ENCODE measurements at regions not wholly inside any gene's neighbourhood (a gene's known extent, or its start where the extent isn't known, plus 50 kb on each side); places are given as distances from the start of the nearest gene placed in this dataset.
A peak's percentile ranks its signal among the peaks of the same experiment; 100 is the strongest.
"Not testable (repeated sequence)": the region's sequence is repeated elsewhere in the genome, so short reads cannot be mapped to it uniquely, and the experiment has no call there.

- in situ Hi-C loops (cut with MboI; ENCODE audit: low pct_unique_long_range_greater_than_20kb, low sequenced_read_pairs), result no loop called here
- DNase-seq, result no peak
These were observed 105.0 kb downstream of the LEPR start for GRCh38 chr1:65525266-65526048.

DNA sequence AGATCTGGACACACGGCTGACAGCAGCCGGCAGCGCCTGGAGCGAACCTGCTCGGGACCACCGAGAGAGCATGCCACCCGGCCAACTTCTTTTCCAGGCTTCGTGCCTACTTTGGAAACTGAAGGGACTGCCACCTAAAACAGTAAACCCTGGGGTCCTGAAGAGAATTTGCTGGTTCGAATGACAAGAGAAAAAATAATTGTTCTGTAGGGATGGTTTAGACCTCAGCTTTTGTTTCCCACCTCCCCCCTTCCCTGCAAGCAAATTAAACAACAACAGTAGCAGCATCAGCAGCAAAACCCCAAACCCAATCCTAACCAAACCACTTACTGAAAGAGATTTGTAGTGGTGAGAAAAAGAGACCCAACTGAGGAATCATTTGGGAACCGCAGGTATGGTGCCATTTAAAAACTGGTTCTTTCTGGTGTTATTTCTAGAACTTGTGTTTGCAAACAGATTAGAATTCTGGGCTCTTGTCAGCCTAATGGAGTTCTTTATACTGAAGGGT, 105.6 kb downstream of the LEPR start:
- no peak for DNase-seq

GRCh38 chr1:65527190-65527589, 106.7 kb downstream of the LEPR start:
- no peak for DNase-seq
- in situ Hi-C loops (cut with MboI; ENCODE audit: low pct_unique_long_range_greater_than_20kb, low sequenced_read_pairs), result no loop called here

More for the DNA sequence above, 105.6 kb downstream of the LEPR start:
- in situ Hi-C loops (cut with MboI; ENCODE audit: low pct_unique_long_range_greater_than_20kb, low sequenced_read_pairs), result no loop called here

DNA sequence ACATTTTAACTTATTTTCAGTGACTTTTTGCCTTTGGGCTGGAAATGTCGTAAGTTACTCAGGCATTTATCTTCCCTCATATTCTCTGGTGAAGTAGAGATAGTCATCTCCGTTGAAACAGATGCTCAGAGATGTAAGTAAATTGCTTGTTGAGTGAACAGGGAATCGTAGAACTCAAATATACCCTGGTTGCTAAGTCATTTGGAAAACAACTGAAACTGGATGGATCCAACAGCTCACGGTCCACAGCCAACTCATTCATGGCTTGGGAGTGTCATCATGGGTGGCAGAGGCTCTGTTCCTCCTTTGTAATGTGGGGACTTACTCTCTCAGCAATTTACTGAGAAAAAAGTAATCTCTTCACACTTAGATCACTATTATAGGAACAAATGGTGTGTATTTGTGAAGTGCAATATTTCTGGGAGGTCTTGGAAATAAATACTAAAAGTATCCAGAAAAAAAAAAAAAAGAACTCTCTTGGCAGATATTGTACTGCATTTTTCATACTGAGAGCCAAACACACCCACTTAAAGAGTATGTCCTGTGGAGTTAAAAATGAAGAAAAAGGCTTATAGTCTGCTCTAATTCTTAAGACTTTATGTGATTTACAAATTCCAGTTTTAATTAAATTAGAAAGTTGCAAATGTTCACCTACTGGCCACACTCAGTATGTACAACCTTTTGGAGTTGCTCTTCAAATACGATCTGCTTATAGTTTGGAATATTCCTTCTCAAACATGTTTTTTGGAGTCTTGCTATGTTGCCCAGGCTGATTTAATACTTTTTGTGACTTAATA, 107.4 kb downstream of the LEPR start:
- no peak for DNase-seq

DNA sequence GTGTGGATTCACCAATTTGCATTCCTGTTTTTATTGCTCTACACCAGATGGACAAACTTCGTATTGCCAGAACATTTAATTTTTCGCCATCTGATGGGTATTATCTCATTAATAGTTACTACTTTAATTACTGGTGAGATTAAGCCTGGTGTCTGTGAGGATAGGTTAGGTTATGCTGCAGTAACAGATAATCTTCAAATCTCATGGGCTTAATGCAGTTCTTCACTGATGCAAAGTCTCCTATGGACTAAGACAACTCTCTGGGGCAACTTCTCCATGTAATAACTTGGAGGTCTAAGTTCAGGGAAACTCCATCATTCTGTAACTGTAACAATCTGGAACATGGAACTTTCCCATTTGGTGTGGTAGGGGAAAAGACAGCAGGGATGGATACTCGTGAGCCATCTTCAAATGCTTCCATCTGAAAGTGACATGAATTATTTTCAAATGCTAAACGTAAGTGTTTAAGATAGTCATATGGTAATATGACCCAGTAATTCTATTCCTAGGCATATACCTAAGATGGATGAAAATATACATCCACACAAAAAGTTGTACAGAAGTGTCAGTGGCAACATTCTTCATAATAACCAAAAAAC, 111.6 kb downstream of the LEPR start:
- in situ Hi-C loops (cut with MboI; ENCODE audit: low pct_unique_long_range_greater_than_20kb, low sequenced_read_pairs), result no loop called here
- DNase-seq, result no peak

More for the DNA sequence above, 107.4 kb downstream of the LEPR start:
- in situ Hi-C loops (cut with MboI; ENCODE audit: low pct_unique_long_range_greater_than_20kb, low sequenced_read_pairs), result no loop called here

DNA sequence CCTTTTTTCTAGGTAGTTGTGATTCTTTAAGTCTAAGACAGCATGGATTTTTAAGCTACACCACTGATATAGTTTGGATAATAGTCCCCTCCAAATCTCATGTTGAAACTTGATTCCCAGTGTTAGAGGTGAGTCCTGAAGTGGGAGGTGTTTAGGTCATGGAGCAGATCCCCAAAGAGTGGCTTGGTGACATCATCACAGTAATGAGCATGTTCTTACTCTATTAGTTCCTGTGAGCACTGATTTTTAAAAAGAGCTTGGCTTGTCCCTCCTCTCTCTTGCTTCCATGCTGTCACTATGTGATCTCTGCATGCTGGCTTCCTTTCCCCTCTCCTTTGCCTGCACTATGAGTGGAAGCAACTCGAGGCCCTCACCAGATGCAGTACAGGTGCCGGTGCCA, 115.5 kb downstream of the LEPR start:
- in situ Hi-C loops (cut with MboI; ENCODE audit: low pct_unique_long_range_greater_than_20kb, low sequenced_read_pairs), result no loop called here
- no peak for DNase-seq

- in situ Hi-C loops (cut with MboI; ENCODE audit: low pct_unique_long_range_greater_than_20kb, low sequenced_read_pairs), result no loop called here
These were observed 117.6 kb downstream of the LEPR start for GRCh38 chr1:65538086-65538485.

DNA sequence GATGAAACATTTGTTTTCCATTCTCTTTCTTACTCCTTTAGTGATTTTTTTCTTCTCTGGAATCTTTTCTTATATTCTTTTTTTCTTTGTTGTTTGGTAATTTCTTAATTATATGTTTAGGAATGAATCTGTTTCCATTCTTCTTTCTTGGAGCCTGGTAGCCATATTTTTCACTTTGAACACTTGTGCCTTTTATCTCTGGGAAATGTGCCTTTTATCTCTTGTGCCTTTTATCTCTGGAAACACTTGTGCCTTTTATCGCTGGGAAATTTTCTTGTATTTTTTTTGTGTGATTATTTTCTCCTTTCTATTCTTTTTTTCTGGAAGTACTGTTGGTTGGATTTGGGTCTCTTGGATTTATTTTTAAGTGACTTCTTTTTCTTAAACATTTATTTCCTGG, 118.2 kb downstream of the LEPR start:
- DNase-seq, result no peak
- in situ Hi-C loops (cut with MboI; ENCODE audit: low pct_unique_long_range_greater_than_20kb, low sequenced_read_pairs), result no loop called here

More at GRCh38 chr1:65538086-65538485, 117.6 kb downstream of the LEPR start:
- peak; percentile 53 for DNase-seq

GRCh38 chr1:65539266-65540131, 119.0 kb downstream of the LEPR start:
- in situ Hi-C loops (cut with MboI; ENCODE audit: low pct_unique_long_range_greater_than_20kb, low sequenced_read_pairs), result no loop called here
- DNase-seq, result no peak

DNA sequence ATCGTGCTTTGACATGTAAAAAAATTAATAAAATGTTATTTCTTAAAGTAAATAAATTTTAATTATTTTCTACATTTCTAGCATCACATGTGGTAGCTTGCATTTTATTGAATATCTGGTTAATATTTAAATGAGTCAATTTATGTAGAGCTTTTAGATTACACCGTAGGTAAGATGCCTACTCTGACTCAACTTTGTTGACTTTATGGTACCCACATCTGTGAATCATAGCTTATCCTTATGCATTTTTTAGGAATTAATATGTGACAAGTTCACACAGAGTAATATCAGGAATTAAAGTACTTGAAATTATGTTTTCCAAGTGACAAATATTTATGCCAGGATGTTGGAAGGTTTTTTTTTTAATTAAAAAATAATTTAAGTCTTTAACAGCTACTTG, 120.7 kb downstream of the LEPR start:
- in situ Hi-C loops (cut with MboI; ENCODE audit: low pct_unique_long_range_greater_than_20kb, low sequenced_read_pairs), result no loop called here
- DNase-seq, result no peak

DNA sequence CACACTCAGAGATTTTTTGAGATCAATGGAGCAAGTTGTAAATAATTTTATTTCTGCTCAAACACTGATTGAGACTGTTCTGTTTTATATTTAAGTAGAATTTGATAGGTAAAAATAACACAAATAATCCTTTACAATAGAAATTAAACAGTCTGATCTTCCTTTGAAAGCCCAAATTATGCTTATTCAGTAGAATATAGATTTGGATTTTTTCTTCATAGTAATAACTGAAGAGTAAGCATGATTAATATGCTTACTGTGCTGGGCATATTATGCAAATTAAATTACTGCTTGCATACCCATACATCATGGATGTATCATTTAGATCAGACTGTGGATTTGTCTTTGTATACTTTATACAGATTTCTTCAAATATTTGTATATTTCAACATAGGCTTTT, 121.4 kb downstream of the LEPR start:
- DNase-seq, result no peak
- in situ Hi-C loops (cut with MboI; ENCODE audit: low pct_unique_long_range_greater_than_20kb, low sequenced_read_pairs), result no loop called here

DNA sequence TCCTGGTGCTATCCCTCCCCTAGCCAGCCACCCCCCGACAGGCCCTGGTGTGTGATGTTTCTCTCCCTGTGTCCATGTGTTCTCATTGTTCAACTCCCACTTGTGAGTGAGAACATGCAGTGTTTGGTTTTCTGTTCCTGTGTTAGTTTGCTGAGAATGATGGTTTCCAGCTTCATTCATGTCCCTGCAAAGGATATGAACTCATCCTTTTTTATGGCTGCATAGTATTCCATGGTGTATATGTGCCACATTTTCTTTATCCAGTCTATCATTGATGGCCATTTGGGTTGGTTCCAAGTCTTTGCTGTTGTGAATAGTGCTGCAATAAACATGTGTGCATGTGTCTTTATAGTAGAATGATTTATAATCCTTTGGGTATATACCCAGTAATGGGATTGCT, 122.1 kb downstream of the LEPR start:
- in situ Hi-C loops (cut with MboI; ENCODE audit: low pct_unique_long_range_greater_than_20kb, low sequenced_read_pairs), result not testable (repeated sequence)

DNA sequence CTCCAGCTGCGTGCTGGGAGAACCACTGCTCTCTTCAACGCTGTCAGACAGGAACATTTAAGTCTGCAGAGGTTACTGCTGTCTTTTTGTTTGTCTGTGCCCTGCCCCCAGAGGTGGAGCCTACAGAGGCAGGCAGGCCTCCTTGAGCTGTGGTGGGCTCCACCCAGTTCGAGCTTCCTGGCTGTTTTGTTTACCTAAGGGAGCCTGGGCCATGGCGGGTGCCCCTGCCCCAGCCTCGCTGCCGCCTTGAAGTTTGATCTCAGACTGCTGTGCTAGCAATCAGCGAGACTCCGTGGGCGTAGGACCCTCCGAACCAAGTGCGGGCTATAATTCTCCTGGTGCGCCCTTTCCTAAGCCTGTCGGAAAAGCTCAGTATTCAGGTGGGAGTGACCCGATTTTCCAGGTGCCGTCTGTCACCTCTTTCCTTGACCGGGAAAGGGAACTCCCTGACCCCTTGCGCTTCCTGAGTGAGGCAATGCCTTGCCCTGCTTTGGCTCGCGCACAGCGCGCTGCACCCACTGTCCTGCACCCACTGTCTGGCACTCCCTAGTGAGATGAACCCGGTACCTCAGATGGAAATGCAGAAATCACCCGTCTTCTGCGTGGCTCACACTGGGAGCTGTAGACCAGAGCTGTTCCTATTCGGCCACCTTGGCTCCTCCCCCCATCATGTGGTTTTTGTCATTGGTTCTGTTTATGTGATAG, 130.0 kb downstream of the LEPR start:
- DNase-seq; in situ Hi-C loops (cut with MboI; ENCODE audit: low pct_unique_long_range_greater_than_20kb, low sequenced_read_pairs): not testable (repeated sequence)

More for the DNA sequence above, 122.1 kb downstream of the LEPR start:
- not testable (repeated sequence) for DNase-seq

- in situ Hi-C loops (cut with MboI; ENCODE audit: low pct_unique_long_range_greater_than_20kb, low sequenced_read_pairs); DNase-seq: not testable (repeated sequence)
These were observed 132.0 kb downstream of the LEPR start for GRCh38 chr1:65552484-65552883.

DNA sequence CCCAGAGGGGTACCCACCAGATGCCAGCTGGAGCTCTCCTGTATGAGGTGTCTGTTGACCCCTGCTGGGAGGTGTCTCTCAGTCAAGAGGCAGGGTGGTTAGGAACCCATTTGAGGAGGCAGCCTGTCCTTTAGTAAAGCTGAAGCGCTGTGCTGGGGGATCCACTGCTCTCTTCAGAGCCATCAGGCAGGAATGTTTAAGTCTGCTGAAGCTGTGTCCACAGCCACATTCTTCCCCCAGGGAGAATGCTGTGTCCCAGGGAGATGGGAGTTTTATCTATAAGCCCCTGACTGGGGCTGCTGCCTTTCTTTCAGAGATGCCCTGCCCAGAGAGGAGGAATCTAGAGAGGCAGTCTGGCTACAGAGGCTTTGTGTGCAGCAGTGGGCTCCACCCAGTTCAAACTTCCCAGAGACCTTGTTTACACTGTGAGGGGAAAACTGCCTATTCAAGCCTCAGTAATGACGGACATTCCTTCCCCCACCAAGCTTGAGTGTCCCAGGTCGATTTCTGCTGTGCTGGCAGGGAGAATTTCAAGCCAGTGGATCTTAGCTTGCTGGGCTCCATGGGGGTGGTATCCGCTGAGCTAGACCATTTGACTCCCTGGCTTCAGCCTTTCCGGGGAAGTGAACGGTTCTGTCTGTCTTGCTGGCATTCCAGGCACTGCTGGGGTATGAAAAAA, 133.8 kb downstream of the LEPR start:
- DNase-seq; in situ Hi-C loops (cut with MboI; ENCODE audit: low pct_unique_long_range_greater_than_20kb, low sequenced_read_pairs): not testable (repeated sequence)

GRCh38 chr1:65554829-65555228, 134.4 kb downstream of the LEPR start:
- in situ Hi-C loops (cut with MboI; ENCODE audit: low pct_unique_long_range_greater_than_20kb, low sequenced_read_pairs), result no loop called here
- DNase-seq, result no peak

GRCh38 chr1:65558215-65558614, 137.7 kb downstream of the LEPR start:
- no peak for DNase-seq
- in situ Hi-C loops (cut with MboI; ENCODE audit: low pct_unique_long_range_greater_than_20kb, low sequenced_read_pairs), result no loop called here

GRCh38 chr1:65564493-65564892, 144.0 kb downstream of the LEPR start:
- in situ Hi-C loops (cut with MboI; ENCODE audit: low pct_unique_long_range_greater_than_20kb, low sequenced_read_pairs), result no loop called here

More at GRCh38 chr1:65564493-65564892, 144.0 kb downstream of the LEPR start:
- no peak for DNase-seq
